NCI-H187 treated with DMSO at 0.1 percent for 48 hours (cell line): ENCODE measurements at regions not wholly inside any gene's neighbourhood (a gene's known extent, or its start where the extent isn't known, plus 50 kb on each side); places are given as distances from the start of the nearest gene placed in this dataset.

ENCODE experiments used
- DNase-seq: peaks from one replicate; lab custom pipeline; 2025; lab: John Stamatoyannopoulos, UW

GRCh38 chr13:102935896-102936321 lies 90.1 kb downstream of the ERCC5 start:
- no peak for DNase-seq

DNA sequence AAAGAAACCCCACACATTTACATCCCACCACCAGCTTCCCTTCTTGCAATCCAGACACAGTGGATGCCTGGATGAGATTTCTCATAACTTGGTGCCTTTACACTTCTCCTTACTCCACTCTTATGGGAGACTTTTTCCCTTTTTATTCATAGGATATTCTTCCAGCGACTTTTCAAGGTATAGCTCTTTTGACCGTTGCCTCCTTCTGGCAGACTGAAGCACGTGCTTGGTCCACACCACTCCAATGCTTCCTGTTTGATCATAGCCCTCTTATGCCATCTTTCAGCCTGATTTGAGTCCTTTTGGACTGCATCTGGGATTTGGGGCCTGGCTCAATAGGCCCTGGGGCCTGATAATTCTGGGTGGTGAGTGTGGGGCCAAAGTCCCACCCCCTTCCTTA lies 87.7 kb downstream of the ERCC5 start:
- no peak for DNase-seq

DNA sequence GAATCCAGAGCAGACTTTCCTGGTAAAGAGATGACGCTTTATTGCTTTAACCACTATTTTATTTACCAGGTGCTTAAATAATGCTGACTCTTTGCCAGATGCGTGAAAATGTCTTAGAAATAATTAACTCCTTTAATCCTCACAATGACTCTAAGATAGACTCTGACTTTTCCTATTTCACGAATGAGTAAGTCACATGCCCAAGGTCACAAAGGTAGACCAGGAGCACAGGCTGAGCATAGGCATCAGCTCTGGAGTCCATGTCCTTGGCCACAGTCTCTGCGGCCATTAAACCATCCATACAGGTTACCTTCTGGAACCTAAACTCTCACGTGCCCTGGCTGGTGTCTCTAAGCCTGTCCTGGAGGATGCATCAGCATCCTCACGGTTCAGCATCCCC lies 87.3 kb downstream of the ERCC5 start:
- DNase-seq, result no peak

DNA sequence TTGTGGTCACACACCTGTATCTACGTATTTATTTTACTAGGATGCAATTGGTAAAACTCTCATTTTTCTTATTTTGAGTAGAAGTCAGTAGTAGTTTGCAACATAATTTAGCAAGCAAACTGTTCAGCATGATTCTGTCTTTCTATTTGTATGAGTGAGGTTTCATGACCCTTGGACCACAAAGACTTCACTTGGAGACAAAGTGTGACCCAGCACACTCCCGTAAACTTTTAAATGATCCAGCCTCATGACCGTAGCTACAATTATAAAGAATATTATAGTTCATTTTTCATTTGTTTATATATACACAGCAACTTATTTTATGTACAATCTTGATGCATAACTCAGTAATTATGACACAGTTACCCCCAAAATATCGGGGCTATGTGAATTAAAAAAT lies 86.5 kb downstream of the ERCC5 start:
- no peak for DNase-seq

DNA sequence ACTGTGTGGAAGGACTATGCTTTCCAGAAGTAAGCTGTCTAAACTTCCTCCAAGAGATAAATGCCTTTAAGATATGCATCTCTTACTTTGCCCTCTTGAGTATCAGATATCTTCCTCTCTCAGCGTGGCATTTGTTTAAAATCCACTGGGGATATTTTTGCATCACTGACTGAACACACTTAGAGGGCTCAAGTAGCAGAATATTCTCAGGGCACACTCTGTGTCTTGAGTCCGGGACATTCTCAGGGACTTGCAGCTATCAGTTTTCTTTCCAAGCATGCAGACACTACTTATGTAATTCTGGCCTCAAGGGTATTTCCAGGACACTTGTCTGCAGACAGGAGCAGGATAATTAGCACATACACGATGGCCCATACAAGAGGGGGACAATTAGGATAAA lies 84.7 kb downstream of the ERCC5 start:
- DNase-seq, result no peak

- no peak for DNase-seq
Measured at GRCh38 chr13:102928941-102929675, 83.3 kb downstream of the ERCC5 start.
